ENCODE measurements at regions not wholly inside any gene's neighbourhood (a gene's known extent, or its start where the extent isn't known, plus 50 kb on each side); places are given as distances from the start of the nearest gene placed in this dataset.
"Not testable (repeated sequence)": the region's sequence is repeated elsewhere in the genome, so short reads cannot be mapped to it uniquely, and the experiment has no call there.

GRCh38 chr7:155237297-155237696 is 60.4 kb upstream of the INSIG1 start:
- in situ Hi-C loops (cut with HindIII; ENCODE audit: low pct_ligation_motif_present, low sequenced_read_pairs): no loop called here
- DNase-seq: no peak
- Histone ChIP-seq H3K27me3 (replicated peaks) (no peaks in the 10 kb centered on the region), H3K4me3 (ENCODE audit: low read depth, low read length) (no peak overlapping the region), H3K36me3 (replicated peaks) (no peaks in the 10 kb centered on the region), H3K27ac (no peak overlapping the region)
- TF ChIP-seq CTCF (IDR thresholded peaks at IDR 0.05; ENCODE audit: low read depth, low read length, missing control alignments): no peak

- Histone ChIP-seq H3K4me3 (ENCODE audit: low read depth, low read length) (no peak overlapping the region), H3K27ac (no peak overlapping the region), H3K27me3 (replicated peaks) (no peaks in the 10 kb centered on the region), H3K36me3 (replicated peaks) (no peaks in the 10 kb centered on the region)
- no peak for DNase-seq
- in situ Hi-C loops (cut with HindIII; ENCODE audit: low pct_ligation_motif_present, low sequenced_read_pairs): no loop called here
- no peak for TF ChIP-seq CTCF (IDR thresholded peaks at IDR 0.05; ENCODE audit: low read depth, low read length, missing control alignments)
Observed at GRCh38 chr7:155237730-155238129, 59.9 kb upstream of the INSIG1 start.

GRCh38 chr7:155239431-155240087 is 58.1 kb upstream of the INSIG1 start:
- DNase-seq; H3K27me3 ChIP-seq (replicated peaks); H3K4me3 ChIP-seq (ENCODE audit: low read depth, low read length); H3K27ac ChIP-seq; H3K36me3 ChIP-seq (replicated peaks); in situ Hi-C loops (cut with HindIII; ENCODE audit: low pct_ligation_motif_present, low sequenced_read_pairs): not testable (repeated sequence)

GRCh38 chr7:155244675-155245074 is 53.0 kb upstream of the INSIG1 start:
- no peak for DNase-seq
- H3K27ac ChIP-seq: no peak overlapping the region
- in situ Hi-C loops (cut with HindIII; ENCODE audit: low pct_ligation_motif_present, low sequenced_read_pairs): no loop called here
- H3K36me3 ChIP-seq (replicated peaks): no peaks in the 10 kb centered on the region
- no peaks in the 10 kb centered on the region for H3K27me3 ChIP-seq (replicated peaks)
- no peak for TF ChIP-seq CTCF (IDR thresholded peaks at IDR 0.05; ENCODE audit: low read depth, low read length, missing control alignments)
- H3K4me3 ChIP-seq (ENCODE audit: low read depth, low read length): no peak overlapping the region

- Histone ChIP-seq H3K27ac (no peak overlapping the region), H3K4me3 (ENCODE audit: low read depth, low read length) (no peak overlapping the region), H3K36me3 (replicated peaks) (no peaks in the 10 kb centered on the region), H3K27me3 (replicated peaks) (peaks cover 3% of the 10 kb centered on the region)
- in situ Hi-C loops (cut with HindIII; ENCODE audit: low pct_ligation_motif_present, low sequenced_read_pairs): no loop called here
- no peak for TF ChIP-seq CTCF (IDR thresholded peaks at IDR 0.05; ENCODE audit: low read depth, low read length, missing control alignments)
- no peak for DNase-seq
Observed at GRCh38 chr7:155247479-155248365, 50.0 kb upstream of the INSIG1 start.

Measured in brain microvascular endothelial cell (primary cell).